Tibial nerve (tissue), 3 donors: ENCODE measurements at regions not wholly inside any gene's neighbourhood (a gene's known extent, or its start where the extent isn't known, plus 50 kb on each side); places are given as distances from the start of the nearest gene placed in this dataset.

Experiments
- POLR2A ChIP-seq, 2 donors: fragments of 450-650 bp; IDR thresholded peaks; one replicate each; pipeline ENCODE4 v1.6.1; 2017; ENCODE audit warnings: antibody characterized with exemption in 2 of 2, mild to moderate bottlenecking in 2 of 2, moderate library complexity in 2 of 2
- TF ChIP-seq, protein P1 (sequence below), 5 experiments: fragments of 200-600 bp in 3 of 5; fragments of 450-650 bp in 2 of 5; sonication (generic) in 3 of 5; IDR thresholded peaks; one replicate each; pipeline ENCODE4 v1.5.1; 2016 to 2019; ENCODE audit warnings: antibody characterized with exemption in 5 of 5, mild to moderate bottlenecking in 3 of 5, moderate library complexity in 2 of 5

DNA sequence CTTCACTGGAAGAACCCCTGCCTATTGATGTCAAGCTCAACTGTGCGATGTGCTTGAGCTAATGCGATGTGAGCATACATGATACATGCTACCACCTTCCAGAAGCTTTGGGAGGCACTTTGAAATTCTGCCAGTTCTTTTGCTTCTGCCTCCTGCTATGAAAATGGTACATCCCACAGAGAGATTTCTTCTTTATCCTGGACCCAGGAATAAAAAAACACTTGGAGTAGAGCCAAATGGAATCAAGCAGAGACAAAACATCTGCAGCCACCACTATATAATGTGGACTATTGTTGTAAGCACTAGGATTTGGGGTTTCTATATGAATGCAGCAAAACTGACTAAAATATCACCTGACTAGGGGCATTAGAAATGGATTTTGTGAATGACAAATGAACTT, 119.9 kb upstream of the GAP43 start:
- TF ChIP-seq, protein P1, sequence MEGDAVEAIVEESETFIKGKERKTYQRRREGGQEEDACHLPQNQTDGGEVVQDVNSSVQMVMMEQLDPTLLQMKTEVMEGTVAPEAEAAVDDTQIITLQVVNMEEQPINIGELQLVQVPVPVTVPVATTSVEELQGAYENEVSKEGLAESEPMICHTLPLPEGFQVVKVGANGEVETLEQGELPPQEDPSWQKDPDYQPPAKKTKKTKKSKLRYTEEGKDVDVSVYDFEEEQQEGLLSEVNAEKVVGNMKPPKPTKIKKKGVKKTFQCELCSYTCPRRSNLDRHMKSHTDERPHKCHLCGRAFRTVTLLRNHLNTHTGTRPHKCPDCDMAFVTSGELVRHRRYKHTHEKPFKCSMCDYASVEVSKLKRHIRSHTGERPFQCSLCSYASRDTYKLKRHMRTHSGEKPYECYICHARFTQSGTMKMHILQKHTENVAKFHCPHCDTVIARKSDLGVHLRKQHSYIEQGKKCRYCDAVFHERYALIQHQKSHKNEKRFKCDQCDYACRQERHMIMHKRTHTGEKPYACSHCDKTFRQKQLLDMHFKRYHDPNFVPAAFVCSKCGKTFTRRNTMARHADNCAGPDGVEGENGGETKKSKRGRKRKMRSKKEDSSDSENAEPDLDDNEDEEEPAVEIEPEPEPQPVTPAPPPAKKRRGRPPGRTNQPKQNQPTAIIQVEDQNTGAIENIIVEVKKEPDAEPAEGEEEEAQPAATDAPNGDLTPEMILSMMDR (IDR thresholded peaks at IDR 0.05), result no peak
- no peak for TF ChIP-seq POLR2A (IDR thresholded peaks at IDR 0.05)
